Ammon's horn (tissue), 1 donor: ENCODE measurements at regions not wholly inside any gene's neighbourhood (a gene's known extent, or its start where the extent isn't known, plus 50 kb on each side); places are given as distances from the start of the nearest gene placed in this dataset.
"Not testable (repeated sequence)": the region's sequence is repeated elsewhere in the genome, so short reads cannot be mapped to it uniquely, and the experiment has no call there.

ENCODE experiments used
- DNase-seq: peaks from one replicate; pipeline ENCODE4 v3.0.0-alpha.2; 2016; ENCODE audit warnings: low spot score

- DNase-seq, result no peak
Observed at GRCh38 chr6:105726902-105727655, 324.2 kb upstream of the PREP start.

- no peak for DNase-seq
Observed at GRCh38 chr6:105714846-105715245, 312.0 kb upstream of the PREP start.

- DNase-seq, result no peak
Observed at GRCh38 chr6:105713474-105714118, 310.7 kb upstream of the PREP start.

GRCh38 chr6:105711216-105711615, 308.3 kb upstream of the PREP start:
- DNase-seq, result no peak

GRCh38 chr6:105705608-105706007, 302.7 kb upstream of the PREP start:
- DNase-seq, result no peak

GRCh38 chr6:105695461-105695860, 292.6 kb upstream of the PREP start:
- no peak for DNase-seq

GRCh38 chr6:105692613-105693215, 289.8 kb upstream of the PREP start:
- no peak for DNase-seq

- no peak for DNase-seq
Observed at GRCh38 chr6:105691971-105692370, 289.1 kb upstream of the PREP start.

- no peak for DNase-seq
Observed at GRCh38 chr6:105691081-105691480, 288.2 kb upstream of the PREP start.

GRCh38 chr6:105688573-105688972, 285.7 kb upstream of the PREP start:
- DNase-seq, result no peak

GRCh38 chr6:105686793-105687192, 283.9 kb upstream of the PREP start:
- DNase-seq, result not testable (repeated sequence)

- no peak for DNase-seq
Observed at GRCh38 chr6:105681061-105681460, 278.2 kb upstream of the PREP start.

GRCh38 chr6:105680131-105680530, 277.2 kb upstream of the PREP start:
- DNase-seq, result no peak

- DNase-seq, result no peak
Observed at GRCh38 chr6:105678516-105678915, 275.6 kb upstream of the PREP start.

GRCh38 chr6:105677671-105678475, 275.0 kb upstream of the PREP start:
- no peak for DNase-seq

- DNase-seq, result no peak
Observed at GRCh38 chr6:105676857-105677256, 274.0 kb upstream of the PREP start.

- no peak for DNase-seq
Observed at GRCh38 chr6:105675715-105676397, 273.0 kb upstream of the PREP start.

GRCh38 chr6:105672856-105673538, 270.1 kb upstream of the PREP start:
- DNase-seq, result not testable (repeated sequence)

- DNase-seq, result no peak
Observed at GRCh38 chr6:105669232-105669631, 266.4 kb upstream of the PREP start.

GRCh38 chr6:105667056-105667455, 264.2 kb upstream of the PREP start:
- DNase-seq, result no peak

- no peak for DNase-seq
Observed at GRCh38 chr6:105664931-105665330, 262.0 kb upstream of the PREP start.
